OCI-LY7 (cell line): ENCODE measurements at regions not wholly inside any gene's neighbourhood (a gene's known extent, or its start where the extent isn't known, plus 50 kb on each side); places are given as distances from the start of the nearest gene placed in this dataset.

Source experiments
- BruUV-seq: library from RNA; stranded (reverse); fragments of 400-500 nt; replicated peaks from 2 replicates; lab custom pipeline; 2021; lab: Mats Ljungman, UMichigan
- CTCF ChIA-PET: fragments of 300-600 bp; sonication (Branson Sonifier 250); formaldehyde crosslinking; loops from one replicate; lab custom pipeline; 2022; ENCODE audit warnings: antibody characterized with exemption; ENCODE audit not compliant: unreplicated experiment; lab: Charles Lee
- POLR2A ChIA-PET: fragments of 300-600 bp; sonication (Branson Sonifier 250); formaldehyde crosslinking; loops from one replicate; lab custom pipeline; 2022; ENCODE audit warnings: antibody characterized with exemption; lab: Charles Lee
- DNase-seq: peaks from one replicate; pipeline ENCODE4 v3.0.0-alpha.2; 2015; ENCODE audit warnings: low spot score
- H2AFZ ChIP-seq: fragments of 200-600 bp; sonication (generic), shearing (Covaris generic); 2 replicates; pipeline ENCODE4 v1.6.1; 2014; ENCODE audit warnings: mild to moderate bottlenecking, antibody characterized with exemption, low read length, moderate library complexity
- H3K27ac ChIP-seq: fragments of 200-600 bp; sonication (generic); 2 replicates; pipeline ENCODE4 v1.5.1; 2014; ENCODE audit warnings: mixed run types, low read depth, mild to moderate bottlenecking, moderate library complexity, low read length, inconsistent platforms; ENCODE audit not compliant: poor library complexity, severe bottlenecking
- H3K36me3 ChIP-seq: fragments of 200-600 bp; sonication (generic); 2 replicates; pipeline ENCODE4 v1.6.1; 2014; ENCODE audit warnings: mild to moderate bottlenecking, antibody characterized with exemption, low read length, moderate library complexity, mixed read lengths; ENCODE audit not compliant: insufficient read depth
- H3K4me1 ChIP-seq: fragments of 200-600 bp; sonication (generic); 2 replicates; pipeline ENCODE4 v1.5.1; 2014; ENCODE audit warnings: mild to moderate bottlenecking, low read length; ENCODE audit not compliant: insufficient read depth, poor library complexity, severe bottlenecking
- H3K4me2 ChIP-seq: fragments of 200-600 bp; sonication (generic); 2 replicates; pipeline ENCODE4 v1.6.1; 2014; ENCODE audit warnings: mild to moderate bottlenecking, low read length
- H3K4me3 ChIP-seq: fragments of 200-600 bp; sonication (generic); 2 replicates; pipeline ENCODE4 v1.5.1; 2014; ENCODE audit warnings: mild to moderate bottlenecking, low read depth, low read length; ENCODE audit not compliant: poor library complexity, severe bottlenecking
- H3K79me2 ChIP-seq: fragments of 200-600 bp; sonication (generic); 2 replicates; pipeline ENCODE4 v1.6.1; 2016; ENCODE audit warnings: low read depth, mild to moderate bottlenecking, low read length, moderate library complexity, mixed read lengths; ENCODE audit not compliant: insufficient read depth
- H3K9me2 ChIP-seq: fragments of 200-600 bp; sonication (generic); 2 replicates; pipeline ENCODE4 v1.6.1; 2016; ENCODE audit warnings: mild to moderate bottlenecking, low read length, mixed read lengths; ENCODE audit not compliant: insufficient read depth
- H3K9me3 ChIP-seq: fragments of 200-600 bp; sonication (generic); 2 replicates; pipeline ENCODE4 v1.6.1; 2014; ENCODE audit warnings: mild to moderate bottlenecking, mixed run types, low read length, mixed read lengths
- H4K20me1 ChIP-seq: fragments of 200-600 bp; sonication (generic); 2 replicates; pipeline ENCODE4 v1.6.1; 2014; ENCODE audit warnings: mild to moderate bottlenecking, antibody characterized with exemption, low read length, moderate library complexity, mixed read lengths; ENCODE audit not compliant: insufficient read depth
- EZH2phosphoT487 ChIP-seq: fragments of 200-600 bp; sonication (generic); IDR thresholded peaks from 2 replicates; pipeline ENCODE4 v1.6.1; 2018; ENCODE audit warnings: low read depth, borderline replicate concordance, mild to moderate bottlenecking, mixed run types, antibody characterized with exemption, low read length, moderate library complexity, mixed read lengths
- intact Hi-C: fragments of 100-400 bp; cut with micrococcal nuclease; formaldehyde crosslinking; loops from one replicate; pipeline ENCODE4 v1.10.0; 2022; ENCODE audit not compliant: unreplicated experiment
- TF ChIP-seq, protein P1 (sequence below): fragments of 200-600 bp; sonication (generic); conservative IDR thresholded peaks from 2 replicates; pipeline ENCODE4 v1.5.1; 2014; ENCODE audit warnings: mild to moderate bottlenecking, antibody characterized with exemption, low read length, moderate library complexity, mixed read lengths

DNA sequence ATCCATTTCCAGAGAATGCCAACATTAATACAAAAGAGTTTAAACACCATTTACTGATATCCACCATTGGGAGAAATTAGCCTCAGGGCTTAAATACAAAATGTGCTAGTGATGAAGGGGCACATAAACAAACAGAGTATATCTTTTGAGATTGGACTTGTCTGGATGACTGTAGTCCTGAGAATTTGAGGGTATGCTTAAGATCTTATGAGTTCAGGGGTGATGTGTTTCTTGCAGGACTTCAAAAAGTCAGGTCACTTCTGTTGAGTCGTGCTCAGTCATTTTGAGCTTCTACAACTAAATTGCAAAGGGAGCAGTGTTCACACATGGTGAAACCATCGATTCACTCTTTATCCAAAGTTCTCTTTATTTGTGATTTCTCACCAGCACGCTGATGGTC, 425.7 kb downstream of the ATP23 start:
- Histone ChIP-seq H3K27ac (no peak overlapping the region), H3K4me1 (no peaks in the 10 kb centered on the region), H3K9me2 (no peaks in the 10 kb centered on the region), H4K20me1 (no peaks in the 10 kb centered on the region), H3K36me3 (no peaks in the 10 kb centered on the region), H3K4me2 (no peak overlapping the region), H3K4me3 (no peak overlapping the region), H2AFZ (no peak overlapping the region), H3K9me3 (no peaks in the 10 kb centered on the region), H3K79me2 (no peaks in the 10 kb centered on the region)
- TF ChIP-seq EZH2phosphoT487: no peak
- TF ChIP-seq, protein P1, sequence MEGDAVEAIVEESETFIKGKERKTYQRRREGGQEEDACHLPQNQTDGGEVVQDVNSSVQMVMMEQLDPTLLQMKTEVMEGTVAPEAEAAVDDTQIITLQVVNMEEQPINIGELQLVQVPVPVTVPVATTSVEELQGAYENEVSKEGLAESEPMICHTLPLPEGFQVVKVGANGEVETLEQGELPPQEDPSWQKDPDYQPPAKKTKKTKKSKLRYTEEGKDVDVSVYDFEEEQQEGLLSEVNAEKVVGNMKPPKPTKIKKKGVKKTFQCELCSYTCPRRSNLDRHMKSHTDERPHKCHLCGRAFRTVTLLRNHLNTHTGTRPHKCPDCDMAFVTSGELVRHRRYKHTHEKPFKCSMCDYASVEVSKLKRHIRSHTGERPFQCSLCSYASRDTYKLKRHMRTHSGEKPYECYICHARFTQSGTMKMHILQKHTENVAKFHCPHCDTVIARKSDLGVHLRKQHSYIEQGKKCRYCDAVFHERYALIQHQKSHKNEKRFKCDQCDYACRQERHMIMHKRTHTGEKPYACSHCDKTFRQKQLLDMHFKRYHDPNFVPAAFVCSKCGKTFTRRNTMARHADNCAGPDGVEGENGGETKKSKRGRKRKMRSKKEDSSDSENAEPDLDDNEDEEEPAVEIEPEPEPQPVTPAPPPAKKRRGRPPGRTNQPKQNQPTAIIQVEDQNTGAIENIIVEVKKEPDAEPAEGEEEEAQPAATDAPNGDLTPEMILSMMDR: no peak
- BruUV-seq: no TSS peak
- DNase-seq: no peak
- ChIA-PET CTCF (no interaction called here), POLR2A (interaction anchor here (0.9 kb wide), 2 partner anchors 12 to 13 kb away, joined by 3 to 4 read pairs; no protein-coding TSS in a partner anchor)
- intact Hi-C loops: no loop called here

DNA sequence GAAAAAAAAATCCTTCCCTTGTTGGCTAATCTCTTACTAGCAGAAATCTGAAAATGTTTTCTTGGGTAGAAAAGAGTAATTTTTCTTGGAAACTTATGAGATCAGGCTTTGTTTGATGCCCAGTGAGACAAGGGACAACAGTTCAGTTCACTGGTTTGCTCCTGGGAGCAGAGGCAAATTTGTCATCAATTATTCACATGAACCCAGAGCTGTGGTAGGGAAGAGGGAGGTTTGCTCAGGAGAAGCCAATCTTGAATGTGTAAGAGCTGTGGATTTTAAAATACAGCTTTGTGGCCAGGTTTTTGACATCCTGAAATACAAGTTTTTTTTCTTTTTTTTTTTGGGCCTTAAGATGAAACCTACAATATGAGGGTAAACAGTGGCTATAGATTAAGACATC, 426.6 kb downstream of the ATP23 start:
- no peak overlapping the region for H3K4me3 ChIP-seq
- ChIA-PET POLR2A (no interaction called here), CTCF (no interaction called here)
- no peak overlapping the region for H3K27ac ChIP-seq
- H3K9me3 ChIP-seq: no peaks in the 10 kb centered on the region
- H3K79me2 ChIP-seq: no peaks in the 10 kb centered on the region
- no peak overlapping the region for H2AFZ ChIP-seq
- no peaks in the 10 kb centered on the region for H3K4me1 ChIP-seq
- TF ChIP-seq, protein P1: no peak
- TF ChIP-seq EZH2phosphoT487: no peak
- H3K4me2 ChIP-seq: no peak overlapping the region
- BruUV-seq: no TSS peak
- H3K9me2 ChIP-seq: no peaks in the 10 kb centered on the region
- intact Hi-C loops: no loop called here
- no peak for DNase-seq
- H3K36me3 ChIP-seq: no peaks in the 10 kb centered on the region
- H4K20me1 ChIP-seq: no peaks in the 10 kb centered on the region

DNA sequence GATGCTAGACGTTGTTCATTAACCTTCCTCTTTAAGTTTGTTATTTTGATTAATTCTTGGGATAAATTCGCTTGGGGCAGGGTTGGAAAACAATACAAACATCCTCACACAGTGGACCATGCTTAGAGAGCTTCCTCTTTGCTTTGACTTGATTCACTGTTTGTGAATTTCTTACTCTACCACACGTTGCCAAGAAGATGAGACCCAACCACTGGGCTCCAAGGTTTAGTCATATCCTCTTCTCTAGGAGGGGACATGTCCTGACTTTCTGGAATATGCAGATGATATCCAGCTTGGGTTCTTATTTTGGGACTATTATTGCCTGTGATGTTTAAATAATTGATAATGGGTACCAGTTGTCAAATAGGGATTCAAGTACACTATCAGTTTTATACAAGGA, 428.2 kb downstream of the ATP23 start:
- CTCF ChIA-PET: no interaction called here
- intact Hi-C loops: no loop called here
- BruUV-seq: no TSS peak

More for the DNA sequence above, 428.2 kb downstream of the ATP23 start:
- H3K36me3 ChIP-seq: no peaks in the 10 kb centered on the region
- no peaks in the 10 kb centered on the region for H3K4me1 ChIP-seq
- no peaks in the 10 kb centered on the region for H4K20me1 ChIP-seq
- no peak for DNase-seq
- no peak overlapping the region for H3K4me3 ChIP-seq
- TF ChIP-seq, protein P1: no peak
- no peak for TF ChIP-seq EZH2phosphoT487
- no peak overlapping the region for H2AFZ ChIP-seq
- no peak overlapping the region for H3K27ac ChIP-seq
- no peaks in the 10 kb centered on the region for H3K79me2 ChIP-seq
- no peaks in the 10 kb centered on the region for H3K9me3 ChIP-seq
- no peak overlapping the region for H3K4me2 ChIP-seq
- no peaks in the 10 kb centered on the region for H3K9me2 ChIP-seq
- POLR2A ChIA-PET: interaction anchor here (1.2 kb wide), 1 partner anchor 11 kb away, joined by 3 read pairs; no protein-coding TSS in a partner anchor
